ENCODE measurements at regions not wholly inside any gene's neighbourhood (a gene's known extent, or its start where the extent isn't known, plus 50 kb on each side); places are given as distances from the start of the nearest gene placed in this dataset.

GRCh38 chr5:15386122-15386521 lies 113.9 kb upstream of the FBXL7 start:
- no peak for TF ChIP-seq CTCF (IDR thresholded peaks at IDR 0.05)
- no peak for TF ChIP-seq POLR2A (IDR thresholded peaks at IDR 0.05)

All from uterus (tissue), 2 donors.